ENCODE measurements at regions not wholly inside any gene's neighbourhood (a gene's known extent, or its start where the extent isn't known, plus 50 kb on each side); places are given as distances from the start of the nearest gene placed in this dataset.

- Histone ChIP-seq H3K4me3 (no peak overlapping the region), H3K27ac (no peak overlapping the region), H3K27me3 (no peaks in the 10 kb centered on the region), H3K36me3 (no peaks in the 10 kb centered on the region), H3K9me3 (no peaks in the 10 kb centered on the region), H3K4me1 (no peaks in the 10 kb centered on the region)
- no peak for ATAC-seq
- intact Hi-C loops (cut with DNase I), result no loop called here
- DNase-seq, result no peak
- no peak for TF ChIP-seq CTCF (IDR thresholded peaks at IDR 0.05)
Observed at GRCh38 chr5:118156181-118156580, 832.2 kb downstream of the DTWD2 start.

GRCh38 chr5:118146824-118147223, 841.5 kb downstream of the DTWD2 start:
- no peak overlapping the region for H3K27ac ChIP-seq
- H3K36me3 ChIP-seq, result no peaks in the 10 kb centered on the region
- no peaks in the 10 kb centered on the region for H3K4me1 ChIP-seq
- intact Hi-C loops (cut with DNase I), result no loop called here
- H3K9me3 ChIP-seq, result no peaks in the 10 kb centered on the region
- no peak for DNase-seq
- no peak overlapping the region for H3K4me3 ChIP-seq
- TF ChIP-seq CTCF (IDR thresholded peaks at IDR 0.05), result no peak
- H3K27me3 ChIP-seq, result no peaks in the 10 kb centered on the region
- no peak for ATAC-seq

- no peaks in the 10 kb centered on the region for H3K36me3 ChIP-seq
- no peaks in the 10 kb centered on the region for H3K9me3 ChIP-seq
- H3K27ac ChIP-seq, result no peak overlapping the region
- H3K27me3 ChIP-seq, result no peaks in the 10 kb centered on the region
- H3K4me1 ChIP-seq, result no peaks in the 10 kb centered on the region
- no peak for DNase-seq
- intact Hi-C loops (cut with DNase I), result no loop called here
- no peak overlapping the region for H3K4me3 ChIP-seq
- TF ChIP-seq CTCF (IDR thresholded peaks at IDR 0.05), result no peak
- ATAC-seq, result no peak
Observed at GRCh38 chr5:118144540-118144939, 843.8 kb downstream of the DTWD2 start.

GRCh38 chr5:118139361-118139760, 849.0 kb downstream of the DTWD2 start:
- Histone ChIP-seq H3K4me3 (no peak overlapping the region), H3K4me1 (no peaks in the 10 kb centered on the region), H3K36me3 (no peaks in the 10 kb centered on the region), H3K27ac (no peak overlapping the region), H3K9me3 (no peaks in the 10 kb centered on the region), H3K27me3 (no peaks in the 10 kb centered on the region)
- TF ChIP-seq CTCF (IDR thresholded peaks at IDR 0.05), result no peak
- intact Hi-C loops (cut with DNase I), result no loop called here
- ATAC-seq (no peak), DNase-seq (no peak)

GRCh38 chr5:118126159-118126558, 862.2 kb downstream of the DTWD2 start:
- ATAC-seq (no peak), DNase-seq (no peak)
- Histone ChIP-seq H3K36me3 (no peaks in the 10 kb centered on the region), H3K9me3 (no peaks in the 10 kb centered on the region), H3K27ac (no peak overlapping the region), H3K4me3 (no peak overlapping the region), H3K4me1 (no peaks in the 10 kb centered on the region), H3K27me3 (no peaks in the 10 kb centered on the region)
- TF ChIP-seq CTCF (IDR thresholded peaks at IDR 0.05), result no peak
- intact Hi-C loops (cut with DNase I), result no loop called here

- no peaks in the 10 kb centered on the region for H3K4me1 ChIP-seq
- H3K36me3 ChIP-seq, result no peaks in the 10 kb centered on the region
- no peaks in the 10 kb centered on the region for H3K9me3 ChIP-seq
- intact Hi-C loops (cut with DNase I), result no loop called here
- H3K27me3 ChIP-seq, result no peaks in the 10 kb centered on the region
- DNase-seq (no peak), ATAC-seq (no peak)
- H3K27ac ChIP-seq, result no peak overlapping the region
- no peak overlapping the region for H3K4me3 ChIP-seq
- TF ChIP-seq CTCF (IDR thresholded peaks at IDR 0.05), result no peak
Observed at GRCh38 chr5:118125687-118126086, 862.7 kb downstream of the DTWD2 start.
